GM13977 (cell line): ENCODE measurements at regions not wholly inside any gene's neighbourhood (a gene's known extent, or its start where the extent isn't known, plus 50 kb on each side); places are given as distances from the start of the nearest gene placed in this dataset.

Experiments used
- DNase-seq: peaks from one replicate; pipeline ENCODE4 v3.0.0; 2012; ENCODE audit warnings: low spot score
- CTCF ChIP-seq: IDR thresholded peaks from 2 replicates; pipeline ENCODE4 v1.5.1; 2012; ENCODE audit warnings: mild to moderate bottlenecking, control low read depth; ENCODE audit not compliant: insufficient read depth; ENCODE audit errors: extremely low read depth, missing control alignments
- in situ Hi-C: fragments of 300-500 bp; cut with MboI; formaldehyde crosslinking; loops from one replicate; pipeline ENCODE4 v1.12.0; 2022; ENCODE audit warnings: low sequenced_read_pairs, low pct_unique_long_range_greater_than_20kb, mixed read lengths, inconsistent platforms; ENCODE audit not compliant: unreplicated experiment

GRCh38 chr1:38677756-38678155 lies 181.8 kb downstream of the RRAGC start:
- DNase-seq: no peak
- in situ Hi-C loops: no loop called here
- no peak for TF ChIP-seq CTCF

GRCh38 chr1:38677311-38677710 lies 182.3 kb downstream of the RRAGC start:
- in situ Hi-C loops: no loop called here
- no peak for TF ChIP-seq CTCF
- DNase-seq: no peak

- no peak for DNase-seq
- TF ChIP-seq CTCF: no peak
- in situ Hi-C loops: no loop called here
Measured at GRCh38 chr1:38672692-38673091, 186.9 kb downstream of the RRAGC start.

GRCh38 chr1:38671221-38671620 lies 188.4 kb downstream of the RRAGC start:
- no peak for DNase-seq
- in situ Hi-C loops: no loop called here
- no peak for TF ChIP-seq CTCF

GRCh38 chr1:38670544-38671122 lies 188.9 kb downstream of the RRAGC start:
- TF ChIP-seq CTCF: no peak
- in situ Hi-C loops: no loop called here
- no peak for DNase-seq

- in situ Hi-C loops: no loop called here
- no peak for TF ChIP-seq CTCF
Measured at GRCh38 chr1:38667626-38668025, 191.9 kb downstream of the RRAGC start.

GRCh38 chr1:38662126-38662525 lies 197.4 kb downstream of the RRAGC start:
- no peak for DNase-seq
- TF ChIP-seq CTCF: no peak
- in situ Hi-C loops: no loop called here

More at GRCh38 chr1:38667626-38668025, 191.9 kb downstream of the RRAGC start:
- no peak for DNase-seq
